ENCODE measurements at regions not wholly inside any gene's neighbourhood (a gene's known extent, or its start where the extent isn't known, plus 50 kb on each side); places are given as distances from the start of the nearest gene placed in this dataset.
"Not testable (repeated sequence)": the region's sequence is repeated elsewhere in the genome, so short reads cannot be mapped to it uniquely, and the experiment has no call there.

DNA sequence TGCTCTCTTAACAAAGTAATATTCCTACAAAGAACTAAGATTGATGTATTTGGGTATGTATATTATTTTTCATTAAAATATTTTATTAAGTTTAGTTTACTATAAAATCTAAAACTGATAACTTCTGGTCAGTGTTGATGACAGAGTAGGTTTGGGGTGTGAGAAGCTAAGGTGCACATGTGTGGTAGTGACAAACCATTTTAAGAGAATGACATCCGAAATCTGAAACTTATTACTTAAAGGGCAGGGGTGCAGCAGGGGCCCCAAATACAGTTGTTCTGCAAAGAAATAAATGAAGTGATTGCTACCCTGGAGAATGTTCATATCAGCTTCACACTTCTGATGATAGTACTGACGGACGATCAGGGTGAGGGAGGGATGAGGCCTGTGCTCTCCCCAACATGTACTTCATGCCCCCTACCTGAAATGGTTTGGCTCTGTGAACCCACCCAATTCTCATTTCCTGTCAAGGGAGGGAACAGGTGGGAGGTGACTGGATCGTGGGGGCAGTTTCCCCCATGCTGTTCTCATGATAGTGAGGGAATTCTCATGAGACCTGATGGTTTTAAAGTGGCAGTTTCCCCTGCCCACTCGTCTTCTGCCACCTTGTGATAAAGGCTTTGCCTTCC, 125.3 kb upstream of the RFX3 start:
- Mint-ChIP-seq H3K27ac (peak overlapping the region in 1 of 2 donors; percentile 34), H3K9me3 (no peaks in the 10 kb centered on the region), H3K4me3 (no peak overlapping the region), H3K27me3 (no peaks in the 10 kb centered on the region), H3K4me1 (peaks cover 24% of the 10 kb centered on the region)
- DNase-seq (no peak), ATAC-seq (peak; percentile 60)

DNA sequence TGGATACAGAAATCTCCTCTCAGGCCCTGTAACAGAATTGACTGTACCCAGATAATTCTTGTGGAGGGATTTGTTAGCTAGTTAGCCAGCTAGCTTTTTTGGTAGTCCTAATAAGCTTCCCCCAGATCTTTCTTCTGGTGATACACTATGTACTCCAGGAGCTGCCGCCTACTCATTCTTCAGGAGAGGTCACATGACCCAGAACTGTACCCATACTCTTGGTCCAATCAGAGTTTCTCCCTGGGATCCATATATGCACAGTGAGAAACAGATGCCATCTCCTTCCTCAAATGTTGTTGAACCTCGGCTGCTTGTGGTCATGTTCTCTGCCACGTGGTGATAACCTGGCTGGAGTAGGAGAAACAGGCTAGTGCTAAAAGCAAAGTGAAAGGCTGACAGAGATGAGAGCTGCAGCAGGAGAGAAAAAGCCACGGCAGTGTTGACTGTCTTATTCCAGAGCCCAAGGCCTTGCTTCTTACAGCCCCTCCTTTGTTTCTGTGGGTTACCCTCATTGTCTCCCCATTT, 123.0 kb upstream of the RFX3 start:
- Mint-ChIP-seq H3K27ac (no peak overlapping the region), H3K27me3 (no peaks in the 10 kb centered on the region), H3K4me1 (peaks cover 23% of the 10 kb centered on the region), H3K9me3 (no peaks in the 10 kb centered on the region), H3K4me3 (no peak overlapping the region)
- DNase-seq (no peak), ATAC-seq (no peak)

DNA sequence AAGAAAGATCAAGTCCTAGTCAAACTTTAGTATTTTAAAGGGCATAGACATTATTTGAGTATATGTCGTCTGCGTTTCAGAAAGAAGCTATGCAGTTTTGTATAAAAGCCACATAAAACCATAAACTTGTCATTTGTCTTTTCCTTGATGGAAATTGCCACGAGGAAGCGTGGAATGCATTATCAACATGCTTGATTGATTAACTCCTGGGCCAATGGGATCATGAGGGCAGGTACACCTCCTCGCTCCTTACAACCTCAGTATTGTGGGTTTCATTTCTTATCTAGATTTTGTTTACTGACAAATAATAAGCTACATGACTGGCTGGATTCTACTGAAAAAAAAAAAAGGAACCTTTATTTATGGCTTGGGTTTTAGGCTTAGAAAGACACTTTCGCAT, 122.5 kb upstream of the RFX3 start:
- H3K27me3 Mint-ChIP-seq: no peaks in the 10 kb centered on the region
- H3K4me1 Mint-ChIP-seq: peaks cover 23% of the 10 kb centered on the region
- no peak overlapping the region for H3K4me3 Mint-ChIP-seq
- no peaks in the 10 kb centered on the region for H3K9me3 Mint-ChIP-seq
- ATAC-seq (no peak), DNase-seq (no peak)
- no peak overlapping the region for H3K27ac Mint-ChIP-seq

DNA sequence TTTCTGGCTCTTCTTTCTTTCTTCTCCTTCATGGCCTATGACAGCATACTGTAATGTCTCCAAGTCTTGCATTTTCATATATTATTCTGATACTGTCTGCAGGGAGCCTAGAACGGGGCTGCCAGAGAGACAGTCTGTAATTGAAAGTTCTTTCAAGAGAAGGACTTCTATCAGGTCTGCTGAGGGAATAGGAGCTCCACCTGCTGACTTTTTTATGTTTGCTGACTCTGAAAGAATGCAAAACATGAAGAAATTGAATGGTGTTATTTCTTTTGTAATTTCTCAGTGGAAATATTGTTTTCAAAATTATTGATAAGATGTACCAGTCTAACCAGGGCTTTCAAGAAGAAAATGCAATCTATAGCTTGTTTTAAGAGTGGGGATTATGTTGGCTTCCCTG, 121.9 kb upstream of the RFX3 start:
- no peaks in the 10 kb centered on the region for H3K9me3 Mint-ChIP-seq
- H3K27me3 Mint-ChIP-seq: no peaks in the 10 kb centered on the region
- H3K27ac Mint-ChIP-seq: no peak overlapping the region
- no peak overlapping the region for H3K4me3 Mint-ChIP-seq
- peaks cover 19% of the 10 kb centered on the region for H3K4me1 Mint-ChIP-seq
- DNase-seq (no peak), ATAC-seq (no peak)

DNA sequence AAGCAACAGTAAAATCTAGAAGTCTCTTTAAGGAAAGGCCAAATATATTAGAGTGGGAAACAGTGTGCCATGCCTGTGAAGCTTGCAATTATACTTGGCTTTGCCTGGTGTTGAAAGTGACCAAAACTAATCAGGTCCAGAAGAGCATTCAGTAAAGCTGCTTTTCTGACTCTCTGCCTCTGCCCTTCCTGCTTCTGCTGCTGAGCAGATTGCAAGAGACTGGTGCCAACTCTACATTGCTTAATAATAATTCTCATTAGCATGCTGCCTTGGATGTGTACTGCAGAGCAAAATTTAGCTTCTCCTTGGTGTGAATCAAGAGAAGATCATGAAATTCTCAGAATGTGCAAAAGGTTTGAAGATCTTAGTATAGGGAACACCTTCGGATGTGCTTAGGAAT, 120.4 kb upstream of the RFX3 start:
- no peak overlapping the region for H3K4me3 Mint-ChIP-seq
- no peak overlapping the region for H3K27ac Mint-ChIP-seq
- ATAC-seq (no peak), DNase-seq (no peak)
- H3K27me3 Mint-ChIP-seq: no peaks in the 10 kb centered on the region
- peaks cover 8% of the 10 kb centered on the region for H3K4me1 Mint-ChIP-seq
- no peaks in the 10 kb centered on the region for H3K9me3 Mint-ChIP-seq

DNA sequence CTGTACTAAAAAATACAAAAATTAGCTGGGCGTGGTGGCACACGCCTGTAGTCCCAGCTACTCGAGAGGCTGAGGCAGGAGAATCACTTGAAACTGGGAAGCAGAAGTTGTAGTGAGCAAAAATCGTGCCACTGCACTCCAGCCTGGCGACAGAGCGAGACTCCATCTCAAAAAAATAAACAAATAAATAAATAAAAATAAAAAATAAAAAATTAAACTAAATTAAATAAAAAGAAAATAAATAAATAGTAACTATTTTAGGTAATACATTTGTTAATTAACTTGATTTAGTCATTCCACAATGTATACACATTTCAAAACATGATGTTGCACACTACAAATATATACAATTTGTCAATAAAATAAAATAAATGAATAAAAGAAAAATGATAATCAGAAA, 116.3 kb upstream of the RFX3 start:
- not testable (repeated sequence) for DNase-seq, H3K27ac Mint-ChIP-seq, H3K27me3 Mint-ChIP-seq, H3K4me3 Mint-ChIP-seq, H3K4me1 Mint-ChIP-seq, ATAC-seq
- H3K9me3 Mint-ChIP-seq: peaks cover 0 to 11% of the 10 kb centered on the region in 2 donors

DNA sequence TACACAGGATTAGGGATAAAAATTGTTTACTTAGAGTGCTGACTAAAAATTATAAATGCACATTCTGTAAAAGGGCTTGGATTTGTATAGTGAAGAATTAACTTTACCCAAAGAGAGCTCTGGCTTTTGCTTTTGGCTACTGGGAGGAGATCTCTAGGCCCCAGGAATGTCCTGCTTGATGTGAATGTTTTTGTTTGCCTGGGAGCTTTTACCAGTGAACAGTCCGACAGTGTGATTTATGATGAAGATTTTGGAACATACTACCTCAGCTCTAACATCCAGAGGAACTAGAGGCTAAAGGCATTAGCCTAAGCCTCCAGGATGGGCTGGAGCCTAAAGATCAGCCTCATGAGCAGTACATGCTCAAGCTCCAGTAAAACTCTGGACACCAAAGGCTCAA, 103.7 kb upstream of the RFX3 start:
- Mint-ChIP-seq H3K27me3 (no peaks in the 10 kb centered on the region), H3K4me3 (no peak overlapping the region), H3K4me1 (no peaks in the 10 kb centered on the region), H3K27ac (no peak overlapping the region), H3K9me3 (peaks cover 10 to 14% of the 10 kb centered on the region in 2 donors)
- no peak for ATAC-seq
- DNase-seq: no peak

DNA sequence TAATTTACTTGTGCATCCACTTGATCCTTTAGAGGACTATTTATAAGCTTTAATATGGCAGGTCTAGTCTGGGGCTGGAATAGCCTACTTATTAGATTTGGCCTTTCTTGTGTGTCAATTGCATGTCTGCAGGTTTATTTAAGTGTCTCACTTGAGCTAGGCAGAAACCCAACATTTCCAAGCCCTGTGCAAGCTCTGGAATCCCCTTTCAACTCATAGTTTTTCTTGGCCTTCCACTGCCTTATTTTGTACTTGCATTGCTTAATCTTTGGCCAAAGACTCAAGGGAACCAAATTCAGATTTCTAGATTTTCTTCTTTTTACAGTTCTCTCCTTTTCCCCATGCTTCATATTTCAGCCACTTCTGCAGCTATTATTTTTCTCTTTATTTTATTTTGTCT, 102.4 kb upstream of the RFX3 start:
- no peaks in the 10 kb centered on the region for H3K4me1 Mint-ChIP-seq
- peaks cover 10 to 15% of the 10 kb centered on the region in 2 donors for H3K9me3 Mint-ChIP-seq
- H3K4me3 Mint-ChIP-seq: no peak overlapping the region
- DNase-seq (no peak), ATAC-seq (no peak)
- H3K27ac Mint-ChIP-seq: no peak overlapping the region
- no peaks in the 10 kb centered on the region for H3K27me3 Mint-ChIP-seq

DNA sequence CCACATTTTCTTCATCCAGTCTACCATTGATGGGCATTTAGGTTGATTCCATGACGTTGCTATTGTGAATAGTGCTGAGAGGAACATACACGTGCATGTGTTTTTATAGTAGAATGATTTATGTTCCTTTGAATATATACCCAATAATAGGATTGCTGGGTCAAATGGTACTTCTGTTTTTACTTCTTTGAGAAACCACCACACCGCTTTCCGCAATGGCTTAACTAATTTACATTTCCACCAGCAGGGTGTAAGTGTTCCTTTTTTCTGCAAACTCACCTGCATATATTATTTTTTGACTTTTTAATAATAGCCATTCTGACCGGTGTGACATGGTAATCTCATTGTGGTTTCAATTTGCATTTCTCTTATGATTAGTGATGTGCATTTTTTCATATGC, 82.2 kb upstream of the RFX3 start:
- no peak for DNase-seq
- Mint-ChIP-seq H3K4me3 (no peak overlapping the region), H3K9me3 (no peaks in the 10 kb centered on the region), H3K27ac (peak overlapping the region in 1 of 2 donors; percentile 15), H3K27me3 (no peaks in the 10 kb centered on the region), H3K4me1 (no peaks in the 10 kb centered on the region)
- no peak for ATAC-seq

DNA sequence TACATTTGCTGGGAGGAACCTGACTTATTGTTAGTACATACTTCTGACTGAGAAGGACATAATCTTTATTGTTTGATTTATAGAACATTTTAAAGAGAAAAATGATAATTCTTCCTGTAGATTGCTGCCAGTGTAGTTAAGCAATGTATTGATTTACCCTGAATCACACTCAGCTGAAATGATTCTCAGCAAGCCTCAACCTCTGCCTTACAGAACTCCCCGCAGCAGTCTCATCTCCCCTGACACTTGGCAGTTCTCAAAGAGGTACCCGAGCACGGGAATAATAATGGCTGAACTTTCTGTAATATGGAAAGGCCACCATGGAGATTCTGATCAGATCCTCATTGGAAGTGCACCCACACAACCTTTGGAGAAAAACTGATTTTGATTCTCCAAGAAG, 74.9 kb upstream of the RFX3 start:
- no peak overlapping the region for H3K27ac Mint-ChIP-seq
- DNase-seq: no peak
- no peak for ATAC-seq
- H3K4me1 Mint-ChIP-seq: no peaks in the 10 kb centered on the region
- peaks cover 0 to 4% of the 10 kb centered on the region in 2 donors for H3K9me3 Mint-ChIP-seq
- no peaks in the 10 kb centered on the region for H3K27me3 Mint-ChIP-seq
- no peak overlapping the region for H3K4me3 Mint-ChIP-seq

DNA sequence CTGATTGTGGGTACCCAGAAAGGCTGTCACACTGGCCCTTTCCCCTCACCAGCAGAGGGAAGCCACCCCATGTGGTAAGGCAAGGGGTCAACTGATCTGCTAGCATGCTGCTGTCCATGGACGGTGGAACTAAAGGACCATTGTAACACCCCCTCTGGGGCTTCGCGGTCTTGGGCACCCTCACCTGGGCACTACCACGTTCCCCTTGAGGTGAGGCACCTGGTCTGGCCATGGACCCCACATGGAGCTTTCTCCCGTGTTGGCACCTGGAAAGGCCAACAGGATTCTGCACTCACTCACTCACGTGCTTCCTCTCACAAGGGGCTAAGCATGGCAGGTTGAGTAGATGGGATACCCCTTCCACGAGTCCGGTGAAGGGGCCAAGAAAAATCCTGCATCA, 72.0 kb upstream of the RFX3 start:
- H3K4me1 Mint-ChIP-seq: no peaks in the 10 kb centered on the region
- no peak for ATAC-seq

DNA sequence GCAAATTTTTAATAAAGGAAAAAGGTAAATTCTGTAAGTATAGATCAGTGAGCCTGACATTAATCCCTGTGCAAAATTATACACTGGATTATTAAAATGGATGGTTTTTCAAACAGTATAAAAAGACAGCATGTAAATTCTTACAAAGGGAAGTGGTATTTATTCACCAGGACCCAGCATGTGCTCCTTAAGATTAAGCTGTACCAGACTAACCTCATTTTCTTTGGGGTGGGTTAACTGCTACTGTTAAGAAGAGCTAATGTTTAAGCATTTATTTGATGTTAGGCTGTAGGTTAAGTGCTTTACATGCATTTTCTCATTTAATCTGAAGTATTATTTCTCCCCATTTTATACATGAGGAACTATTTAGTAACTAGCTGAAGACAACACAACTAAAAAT, 60.3 kb upstream of the RFX3 start:
- H3K27me3 Mint-ChIP-seq: no peaks in the 10 kb centered on the region
- DNase-seq (no peak), ATAC-seq (no peak)
- peaks cover 57 to 59% of the 10 kb centered on the region in 2 donors for H3K9me3 Mint-ChIP-seq
- H3K4me3 Mint-ChIP-seq: no peak overlapping the region
- no peak overlapping the region for H3K27ac Mint-ChIP-seq
- peaks cover 7% of the 10 kb centered on the region for H3K4me1 Mint-ChIP-seq

More for the DNA sequence above, 72.0 kb upstream of the RFX3 start:
- DNase-seq: no peak
- H3K4me3 Mint-ChIP-seq: no peak overlapping the region
- peak overlapping the region in 1 of 2 donors; percentile 3 for H3K27ac Mint-ChIP-seq
- peaks cover 3 to 4% of the 10 kb centered on the region in 2 donors for H3K9me3 Mint-ChIP-seq
- no peaks in the 10 kb centered on the region for H3K27me3 Mint-ChIP-seq

DNA sequence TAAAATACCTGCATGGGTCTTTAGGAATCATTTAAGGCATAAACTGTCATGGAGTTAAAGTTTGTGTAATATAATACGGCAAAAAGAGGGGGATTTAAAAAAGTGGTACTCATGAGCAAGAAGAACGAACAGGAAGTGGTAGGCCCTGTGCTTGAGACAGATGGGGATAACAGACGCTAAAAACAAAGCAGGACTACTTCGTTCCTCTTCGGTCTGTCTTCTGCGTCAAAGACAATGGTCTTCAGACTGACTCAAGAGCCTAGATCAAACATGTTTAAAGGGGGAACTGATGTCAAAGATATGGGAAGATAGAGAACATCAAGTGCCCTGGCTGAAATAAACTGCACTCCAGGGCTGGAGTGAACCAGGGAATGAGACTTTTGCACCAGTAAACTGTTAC, 59.8 kb upstream of the RFX3 start:
- Mint-ChIP-seq H3K4me1 (peaks cover 7% of the 10 kb centered on the region), H3K9me3 (peaks cover 57 to 58% of the 10 kb centered on the region in 2 donors), H3K27me3 (no peaks in the 10 kb centered on the region), H3K27ac (peak overlapping the region in 1 of 2 donors; percentile 9), H3K4me3 (no peak overlapping the region)
- no peak for ATAC-seq
- DNase-seq: no peak

DNA sequence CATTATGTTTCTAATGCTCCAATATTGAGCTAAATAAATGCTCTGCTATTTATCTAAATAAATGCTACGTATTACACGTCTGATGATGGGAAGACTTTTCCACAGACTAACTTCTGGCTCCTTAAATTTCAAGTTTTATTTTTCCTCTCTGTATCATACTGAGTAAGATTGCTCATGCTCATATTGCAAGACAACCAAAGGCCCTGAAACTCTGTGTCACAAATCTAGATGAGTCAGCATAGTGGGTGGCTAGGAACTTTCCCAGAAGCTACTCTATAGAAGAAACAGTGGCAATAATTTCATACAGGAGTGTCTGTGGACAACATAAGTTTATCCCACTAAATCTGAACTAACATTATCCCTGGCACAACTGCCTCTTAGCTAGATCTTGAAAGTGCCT, 53.0 kb upstream of the RFX3 start:
- H3K4me1 Mint-ChIP-seq: peaks cover 6% of the 10 kb centered on the region
- H3K27me3 Mint-ChIP-seq: no peaks in the 10 kb centered on the region
- H3K9me3 Mint-ChIP-seq: peaks cover 42 to 47% of the 10 kb centered on the region in 2 donors
- H3K27ac Mint-ChIP-seq: peak overlapping the region in 1 of 2 donors; percentile 84
- no peak for DNase-seq
- H3K4me3 Mint-ChIP-seq: no peak overlapping the region
- ATAC-seq: peak; percentile 79

DNA sequence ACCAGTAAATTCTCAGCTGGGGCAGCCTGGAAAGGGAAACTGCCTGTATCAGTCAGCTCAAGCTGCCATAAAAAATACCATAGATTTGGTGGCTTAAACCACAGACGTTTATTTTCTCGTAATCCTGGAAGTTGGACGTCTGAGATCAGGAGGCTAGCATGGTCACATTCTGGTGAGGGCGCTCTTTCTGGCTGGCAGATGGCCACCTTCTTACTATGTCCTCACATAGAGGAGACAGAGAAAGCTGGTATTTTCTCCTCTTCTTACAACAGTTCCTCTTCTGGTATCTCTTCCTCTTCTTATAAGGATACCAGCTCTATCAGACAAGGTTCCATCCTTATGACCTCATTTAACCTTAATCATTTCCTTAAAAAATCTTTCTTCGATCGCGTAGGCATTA, 50.5 kb upstream of the RFX3 start:
- Mint-ChIP-seq H3K4me3 (no peak overlapping the region), H3K9me3 (peaks cover 21 to 24% of the 10 kb centered on the region in 2 donors), H3K27ac (no peak overlapping the region), H3K4me1 (peaks cover 6% of the 10 kb centered on the region), H3K27me3 (no peaks in the 10 kb centered on the region)
- ATAC-seq (no peak), DNase-seq (no peak)

DNA sequence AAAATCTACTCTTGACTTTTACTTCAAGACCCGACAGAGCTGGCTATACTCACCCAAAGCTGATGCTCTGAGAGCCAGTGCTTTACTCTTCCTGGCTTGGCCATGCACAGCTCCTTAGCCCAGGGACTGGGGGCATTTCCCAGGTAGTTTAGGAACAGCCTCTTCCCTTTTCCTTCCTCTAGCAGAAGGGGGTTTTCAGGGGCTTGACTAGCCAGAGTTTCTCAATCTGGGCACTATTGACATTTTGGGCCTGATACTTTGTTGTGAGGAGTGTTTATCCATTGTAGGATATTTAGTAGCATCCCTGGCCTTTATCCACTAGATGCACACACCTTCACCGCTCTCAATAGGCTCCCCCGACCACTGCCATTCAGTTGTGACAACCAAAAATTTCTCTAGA, 50.0 kb upstream of the RFX3 start:
- no peak overlapping the region for H3K4me3 Mint-ChIP-seq
- peaks cover 16 to 19% of the 10 kb centered on the region in 2 donors for H3K9me3 Mint-ChIP-seq
- no peaks in the 10 kb centered on the region for H3K27me3 Mint-ChIP-seq
- H3K27ac Mint-ChIP-seq: no peak overlapping the region
- DNase-seq (no peak), ATAC-seq (no peak)
- H3K4me1 Mint-ChIP-seq: peaks cover 6% of the 10 kb centered on the region

All from stimulated activated naive CD8-positive, alpha-beta T cell treated with anti-CD3 and anti-CD28 coated beads, Interleukin-15, amount 100 ng/mL, for 72 hours (primary cell).